GM23338 (cell line): ENCODE measurements at regions not wholly inside any gene's neighbourhood (a gene's known extent, or its start where the extent isn't known, plus 50 kb on each side); places are given as distances from the start of the nearest gene placed in this dataset.

ENCODE experiments used
- ATAC-seq: fragments of 200-7000 bp; cut with Tn5 transposase; 3 replicates; pipeline ENCODE4 v1.9.1; 2020
- DNase-seq: peaks from one replicate; pipeline ENCODE4 v3.0.0-alpha.2; 2015; ENCODE audit warnings: low spot score
- H2AFZ ChIP-seq: fragments of 200-600 bp; sonication (generic); 2 replicates; pipeline ENCODE4 v1.8.0; 2016; ENCODE audit warnings: antibody characterized with exemption, mild to moderate bottlenecking, moderate library complexity
- H3F3A ChIP-seq: fragments of 200-600 bp; sonication (generic); replicated peaks from 2 replicates; pipeline ENCODE4 v1.8.0; 2017; ENCODE audit warnings: antibody characterized with exemption, mixed run types, low read depth
- H3K27ac ChIP-seq: fragments of 200-600 bp; sonication (generic); 2 replicates; pipeline ENCODE4 v1.6.1; 2016; ENCODE audit warnings: low read depth
- H3K27me3 ChIP-seq: fragments of 200-600 bp; sonication (generic); 2 replicates; pipeline ENCODE4 v1.8.0; 2016; ENCODE audit warnings: mild to moderate bottlenecking, mixed run types, moderate library complexity; ENCODE audit not compliant: insufficient read depth
- H3K36me3 ChIP-seq: fragments of 200-600 bp; sonication (generic); 2 replicates; pipeline ENCODE4 v1.8.0; 2016; ENCODE audit warnings: mild to moderate bottlenecking; ENCODE audit not compliant: insufficient read depth
- H3K4me1 ChIP-seq: fragments of 200-600 bp; sonication (generic); 2 replicates; pipeline ENCODE4 v1.8.0; 2016; ENCODE audit warnings: mild to moderate bottlenecking, moderate library complexity; ENCODE audit not compliant: insufficient read depth
- H3K4me2 ChIP-seq: fragments of 200-600 bp; sonication (generic); 2 replicates; pipeline ENCODE4 v1.7.1; 2017; ENCODE audit warnings: mixed run types
- H3K4me3 ChIP-seq: fragments of 200-600 bp; sonication (generic); 2 replicates; pipeline ENCODE4 v1.6.1; 2016; ENCODE audit warnings: mixed run types
- H3K79me2 ChIP-seq: fragments of 200-600 bp; sonication (generic); replicated peaks from 2 replicates; pipeline ENCODE4 v1.8.0; 2017; ENCODE audit warnings: mild to moderate bottlenecking; ENCODE audit not compliant: insufficient read depth
- H3K9me2 ChIP-seq: fragments of 200-600 bp; sonication (generic); 2 replicates; pipeline ENCODE4 v1.8.0; 2017; ENCODE audit not compliant: insufficient read depth
- H4K20me1 ChIP-seq: fragments of 200-600 bp; sonication (generic); replicated peaks from 2 replicates; pipeline ENCODE4 v1.8.0; 2017; ENCODE audit warnings: mild to moderate bottlenecking; ENCODE audit not compliant: insufficient read depth
- H3K27ac Mint-ChIP-seq: 2 replicates; pipeline ENCODE4 v1.8.0; 2020; ENCODE audit warnings: inconsistent platforms, mild to moderate bottlenecking, moderate library complexity, mixed read lengths
- H3K27me3 Mint-ChIP-seq: 3 replicates; pipeline ENCODE4 v1.8.0; 2022; ENCODE audit warnings: low read depth, mild to moderate bottlenecking, moderate library complexity, mixed read lengths, inconsistent platforms; ENCODE audit not compliant: insufficient read depth, poor library complexity
- H3K36me3 Mint-ChIP-seq: 3 replicates; pipeline ENCODE4 v1.8.0; 2021; ENCODE audit warnings: low read depth, mild to moderate bottlenecking, inconsistent platforms, moderate library complexity, mixed read lengths
- H3K4me1 Mint-ChIP-seq: 3 replicates; pipeline ENCODE4 v1.8.0; 2020; ENCODE audit warnings: mild to moderate bottlenecking, inconsistent platforms, mixed read lengths
- H3K4me3 Mint-ChIP-seq: 3 replicates; pipeline ENCODE4 v1.8.0; 2021; ENCODE audit warnings: moderate library complexity, mild to moderate bottlenecking, inconsistent platforms, mixed read lengths
- H3K9me3 Mint-ChIP-seq: 3 replicates; pipeline ENCODE4 v1.8.0; 2020; ENCODE audit warnings: moderate library complexity, mild to moderate bottlenecking, inconsistent platforms, mixed read lengths
- CREB1 ChIP-seq: fragments of 250-450 bp; sonication (Bioruptor Pico); IDR thresholded peaks from 2 replicates; pipeline ENCODE4 v1.5.0; 2020; ENCODE audit warnings: low read depth, mild to moderate bottlenecking, moderate library complexity
- CTCF ChIP-seq, 2 experiments: fragments of 200-600 bp in 1 of 2; sonication (generic) in 1 of 2; conservative IDR thresholded peaks; 2 replicates each; pipeline versions ENCODE4 v1.5.1 to v1.6.1; 2016 to 2017; ENCODE audit warnings: antibody characterized with exemption in 2 of 2, low read depth in 2 of 2, mild to moderate bottlenecking in 2 of 2, moderate library complexity in 1 of 2
- EZH2 ChIP-seq: fragments of 200-600 bp; sonication (generic); IDR thresholded peaks from one replicate; pipeline ENCODE4 v1.8.0; 2017; ENCODE audit warnings: antibody characterized with exemption, mild to moderate bottlenecking, low read depth; ENCODE audit not compliant: unreplicated experiment
- EZH2phosphoT487 ChIP-seq: fragments of 200-600 bp; sonication (generic); IDR thresholded peaks from one replicate; pipeline ENCODE4 v1.8.1; 2018; ENCODE audit warnings: antibody characterized with exemption; ENCODE audit not compliant: unreplicated experiment
- JUNB ChIP-seq: IDR thresholded peaks from one replicate; pipeline ENCODE4 v1.6.1; 2016; ENCODE audit warnings: antibody characterized with exemption; ENCODE audit not compliant: unreplicated experiment
- NANOG ChIP-seq: IDR thresholded peaks from 2 replicates; pipeline ENCODE4 v1.6.1; 2016; ENCODE audit warnings: antibody characterized with exemption, borderline replicate concordance
- REST ChIP-seq: IDR thresholded peaks from one replicate; pipeline ENCODE4 v1.6.1; 2018; ENCODE audit warnings: antibody characterized with exemption; ENCODE audit not compliant: unreplicated experiment
- STAT1 ChIP-seq: IDR thresholded peaks from one replicate; pipeline ENCODE4 v1.6.1; 2016; ENCODE audit warnings: antibody characterized with exemption; ENCODE audit not compliant: unreplicated experiment
- ZNF114 ChIP-seq: fragments of 250-450 bp; sonication (Bioruptor Pico); IDR thresholded peaks from 2 replicates; pipeline ENCODE4 v1.5.0; 2020; ENCODE audit warnings: mild to moderate bottlenecking, moderate library complexity
- ZNF331 ChIP-seq: fragments of 250-450 bp; sonication (Bioruptor Pico); IDR thresholded peaks from 2 replicates; pipeline ENCODE4 v1.5.0; 2020; ENCODE audit warnings: low read depth, mild to moderate bottlenecking, moderate library complexity
- ZNF462 ChIP-seq: fragments of 250-450 bp; sonication (Bioruptor Pico); IDR thresholded peaks from 2 replicates; pipeline ENCODE4 v1.5.0; 2020; ENCODE audit warnings: mild to moderate bottlenecking, moderate library complexity
- TF ChIP-seq, protein P1 (sequence below): IDR thresholded peaks from 2 replicates; pipeline ENCODE4 v1.6.1; 2016; ENCODE audit warnings: antibody characterized with exemption

DNA sequence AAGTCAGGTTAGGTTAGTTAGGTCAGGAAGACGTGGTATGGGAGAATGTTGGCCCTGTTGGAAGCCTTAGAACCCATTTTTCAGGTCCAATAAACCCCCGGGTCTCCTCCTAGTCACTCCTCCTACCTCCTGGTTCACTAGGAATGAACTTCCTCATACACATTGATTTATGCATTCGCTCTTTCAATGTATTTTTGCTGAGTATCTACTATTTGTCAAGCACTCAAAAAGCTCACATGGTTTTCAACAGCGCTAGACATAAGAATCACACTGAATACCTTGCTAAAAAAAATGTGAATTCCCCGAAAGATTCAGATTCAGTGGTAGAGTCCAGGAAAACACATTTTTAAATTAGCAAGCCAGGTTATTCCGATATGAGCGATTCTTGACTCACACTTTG lies 85.8 kb upstream of the LRRN2 start (continued):
- TF ChIP-seq REST = no peak
- TF ChIP-seq JUNB = no peak
- TF ChIP-seq EZH2 = no peak
- no peak for TF ChIP-seq ZNF114 (CRISPR knock-in tag)
- no peak for TF ChIP-seq STAT1
- TF ChIP-seq NANOG = no peak
- no peak for TF ChIP-seq CREB1 (CRISPR knock-in tag)
- TF ChIP-seq, protein P1, sequence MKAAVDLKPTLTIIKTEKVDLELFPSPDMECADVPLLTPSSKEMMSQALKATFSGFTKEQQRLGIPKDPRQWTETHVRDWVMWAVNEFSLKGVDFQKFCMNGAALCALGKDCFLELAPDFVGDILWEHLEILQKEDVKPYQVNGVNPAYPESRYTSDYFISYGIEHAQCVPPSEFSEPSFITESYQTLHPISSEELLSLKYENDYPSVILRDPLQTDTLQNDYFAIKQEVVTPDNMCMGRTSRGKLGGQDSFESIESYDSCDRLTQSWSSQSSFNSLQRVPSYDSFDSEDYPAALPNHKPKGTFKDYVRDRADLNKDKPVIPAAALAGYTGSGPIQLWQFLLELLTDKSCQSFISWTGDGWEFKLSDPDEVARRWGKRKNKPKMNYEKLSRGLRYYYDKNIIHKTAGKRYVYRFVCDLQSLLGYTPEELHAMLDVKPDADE = no peak
- no peak for TF ChIP-seq EZH2phosphoT487
- no peak for TF ChIP-seq CTCF (conservative IDR thresholded peaks at IDR 0.05; ENCODE audit: low read depth in 2 of 2)

DNA sequence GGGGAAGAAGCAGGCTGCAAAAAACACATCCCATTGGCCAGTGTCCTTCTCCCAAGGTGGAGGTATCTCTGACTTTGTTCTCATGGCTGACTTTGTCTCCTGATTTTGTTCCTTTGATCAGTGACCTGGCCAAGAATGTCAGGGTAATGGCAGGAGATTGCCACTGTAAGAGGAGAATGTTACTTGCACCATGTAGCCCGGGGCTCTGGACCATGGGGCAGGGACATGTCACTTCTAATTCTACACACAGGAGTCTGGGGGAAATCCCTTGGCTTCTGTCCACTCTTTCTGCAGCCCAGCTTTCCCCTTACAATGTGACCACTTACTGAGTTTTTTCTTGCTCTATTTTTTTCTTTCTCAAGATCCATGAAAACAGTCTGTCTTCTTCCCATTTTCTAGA lies 87.7 kb upstream of the LRRN2 start:
- Mint-ChIP-seq H3K27me3 (peaks cover 5% of the 10 kb centered on the region), H3K27ac (no peak overlapping the region), H3K4me1 (no peaks in the 10 kb centered on the region), H3K4me3 (no peak overlapping the region), H3K36me3 (no peaks in the 10 kb centered on the region), H3K9me3 (no peaks in the 10 kb centered on the region)
- H3K27ac ChIP-seq = no peak overlapping the region
- no peaks in the 10 kb centered on the region for H3K4me1 ChIP-seq
- no peaks in the 10 kb centered on the region for H3F3A ChIP-seq
- H3K79me2 ChIP-seq = no peaks in the 10 kb centered on the region
- no peak overlapping the region for H2AFZ ChIP-seq
- H3K4me3 ChIP-seq = no peak overlapping the region
- H3K36me3 ChIP-seq = no peaks in the 10 kb centered on the region
- no peak overlapping the region for H3K4me2 ChIP-seq
- no peaks in the 10 kb centered on the region for H4K20me1 ChIP-seq
- DNase-seq = no peak
- H3K27me3 ChIP-seq = no peaks in the 10 kb centered on the region
- ATAC-seq = no peak
- peaks cover 10% of the 10 kb centered on the region; the same call in 1 of the 2 replicates for H3K9me2 ChIP-seq
- TF ChIP-seq, protein P1 = no peak
- TF ChIP-seq ZNF331 (CRISPR knock-in tag) = no peak
- TF ChIP-seq ZNF462 (CRISPR knock-in tag) = no peak
- TF ChIP-seq NANOG = no peak
